AG04449 (cell line): ENCODE measurements at regions not wholly inside any gene's neighbourhood (a gene's known extent, or its start where the extent isn't known, plus 50 kb on each side); places are given as distances from the start of the nearest gene placed in this dataset.

Experiments
- CTCF ChIA-PET: fragments of 350-600 bp; formaldehyde crosslinking; extraction: SDS; loops from one replicate; lab custom pipeline; 2021; ENCODE audit warnings: antibody characterized with exemption; lab: Yijun Ruan, JAX
- POLR2A ChIA-PET: fragments of 400-600, 350-600 bp; formaldehyde crosslinking; extraction: SDS; loops from one replicate; lab custom pipeline; 2020; ENCODE audit warnings: antibody characterized with exemption, inconsistent platforms; lab: Yijun Ruan, JAX
- DNase-seq: peaks from one replicate; pipeline ENCODE4 v3.0.0-alpha.2; 2010; ENCODE audit warnings: low read depth, low spot score
- H3K4me3 ChIP-seq: 2 replicates; pipeline ENCODE4 v1.5.1; 2011; ENCODE audit warnings: low read depth, mild to moderate bottlenecking, control low read depth, low read length
- TF ChIP-seq, protein P1 (sequence below): IDR thresholded peaks from one replicate; pipeline ENCODE4 v1.5.1; 2011; ENCODE audit warnings: mild to moderate bottlenecking, moderate library complexity, low read length, control low read depth, inconsistent platforms; ENCODE audit not compliant: insufficient read depth; ENCODE audit errors: missing control alignments

DNA sequence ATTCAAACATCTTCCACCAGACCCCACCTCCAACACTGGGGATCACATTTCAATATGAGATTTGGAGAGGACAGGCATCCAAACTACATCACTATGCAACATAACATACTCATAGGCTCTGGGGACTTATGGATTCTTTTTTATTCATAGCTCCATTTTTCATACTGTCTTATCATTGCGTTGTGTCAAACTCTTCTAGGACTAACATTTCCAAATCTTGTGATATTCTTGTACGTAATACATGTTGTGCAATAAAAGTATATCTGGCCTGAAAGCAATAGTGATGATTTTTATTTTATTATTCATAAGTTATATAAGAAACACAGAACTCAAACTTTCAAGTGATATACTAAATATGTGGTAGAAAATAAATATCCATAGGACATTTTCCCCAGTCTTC is 60.6 kb upstream of the ACTR3 start:
- CTCF ChIA-PET: no interaction called here
- no peak overlapping the region for H3K4me3 ChIP-seq
- TF ChIP-seq, protein P1, sequence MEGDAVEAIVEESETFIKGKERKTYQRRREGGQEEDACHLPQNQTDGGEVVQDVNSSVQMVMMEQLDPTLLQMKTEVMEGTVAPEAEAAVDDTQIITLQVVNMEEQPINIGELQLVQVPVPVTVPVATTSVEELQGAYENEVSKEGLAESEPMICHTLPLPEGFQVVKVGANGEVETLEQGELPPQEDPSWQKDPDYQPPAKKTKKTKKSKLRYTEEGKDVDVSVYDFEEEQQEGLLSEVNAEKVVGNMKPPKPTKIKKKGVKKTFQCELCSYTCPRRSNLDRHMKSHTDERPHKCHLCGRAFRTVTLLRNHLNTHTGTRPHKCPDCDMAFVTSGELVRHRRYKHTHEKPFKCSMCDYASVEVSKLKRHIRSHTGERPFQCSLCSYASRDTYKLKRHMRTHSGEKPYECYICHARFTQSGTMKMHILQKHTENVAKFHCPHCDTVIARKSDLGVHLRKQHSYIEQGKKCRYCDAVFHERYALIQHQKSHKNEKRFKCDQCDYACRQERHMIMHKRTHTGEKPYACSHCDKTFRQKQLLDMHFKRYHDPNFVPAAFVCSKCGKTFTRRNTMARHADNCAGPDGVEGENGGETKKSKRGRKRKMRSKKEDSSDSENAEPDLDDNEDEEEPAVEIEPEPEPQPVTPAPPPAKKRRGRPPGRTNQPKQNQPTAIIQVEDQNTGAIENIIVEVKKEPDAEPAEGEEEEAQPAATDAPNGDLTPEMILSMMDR: no peak
- POLR2A ChIA-PET: no interaction called here
- no peak for DNase-seq

DNA sequence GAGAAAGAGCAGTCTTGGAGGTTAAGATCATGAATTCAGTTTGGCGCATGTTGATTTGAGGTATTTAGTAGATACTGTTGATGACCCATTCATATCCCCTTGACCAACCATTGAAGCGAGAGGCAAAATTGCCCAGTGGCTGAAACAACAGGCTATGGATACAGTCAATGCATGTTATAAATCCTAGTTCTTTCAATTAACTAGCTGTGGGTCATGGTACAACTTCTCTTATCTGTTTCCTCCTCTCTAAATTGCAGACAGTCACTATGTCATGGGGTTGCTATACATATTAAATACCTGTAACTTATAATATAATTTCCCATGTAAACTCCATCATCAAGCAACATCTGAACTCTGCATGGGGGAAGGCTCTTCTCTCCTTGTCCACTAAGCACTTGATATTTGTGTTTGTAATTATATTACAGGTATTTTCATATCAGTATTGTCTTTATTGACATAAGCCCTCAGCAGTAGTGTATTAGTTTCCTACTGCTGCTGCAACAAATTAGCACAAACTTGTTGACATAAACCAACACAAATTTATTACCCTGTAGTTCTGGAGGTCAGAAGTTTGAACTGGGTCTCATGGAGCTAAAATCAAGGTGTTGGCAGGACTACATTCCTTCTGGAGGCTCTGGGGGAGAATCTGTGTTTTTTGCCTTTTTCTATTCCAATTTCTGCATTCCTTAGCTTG is 61.7 kb upstream of the ACTR3 start:
- POLR2A ChIA-PET: no interaction called here
- no peak overlapping the region for H3K4me3 ChIP-seq
- CTCF ChIA-PET: interaction anchor here (1.1 kb wide), 1 partner anchor 9 kb away, joined by 3 read pairs; no protein-coding TSS in a partner anchor
- TF ChIP-seq, protein P1: no peak
- DNase-seq: no peak

DNA sequence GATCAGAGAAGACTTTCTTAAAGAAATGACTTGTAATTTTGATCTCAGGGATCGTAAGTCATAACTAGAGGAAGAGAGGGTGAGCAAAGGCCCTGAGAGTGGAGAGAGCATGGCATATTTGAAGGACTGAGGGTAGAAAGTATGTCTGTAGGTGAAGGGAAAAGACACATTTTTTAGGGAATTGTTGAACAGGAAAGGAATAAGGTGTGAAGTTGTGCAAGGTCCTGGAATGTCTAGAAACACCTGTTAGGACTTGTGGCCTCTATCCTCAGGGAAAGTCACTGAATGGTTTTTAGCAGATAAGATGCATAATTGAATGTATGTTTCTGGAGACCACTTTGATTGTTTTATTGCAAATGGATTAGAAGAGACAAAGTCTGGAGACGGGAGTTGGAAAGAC is 62.5 kb upstream of the ACTR3 start:
- TF ChIP-seq, protein P1: no peak
- DNase-seq: no peak
- H3K4me3 ChIP-seq: no peak overlapping the region
- CTCF ChIA-PET: no interaction called here
- POLR2A ChIA-PET: no interaction called here

DNA sequence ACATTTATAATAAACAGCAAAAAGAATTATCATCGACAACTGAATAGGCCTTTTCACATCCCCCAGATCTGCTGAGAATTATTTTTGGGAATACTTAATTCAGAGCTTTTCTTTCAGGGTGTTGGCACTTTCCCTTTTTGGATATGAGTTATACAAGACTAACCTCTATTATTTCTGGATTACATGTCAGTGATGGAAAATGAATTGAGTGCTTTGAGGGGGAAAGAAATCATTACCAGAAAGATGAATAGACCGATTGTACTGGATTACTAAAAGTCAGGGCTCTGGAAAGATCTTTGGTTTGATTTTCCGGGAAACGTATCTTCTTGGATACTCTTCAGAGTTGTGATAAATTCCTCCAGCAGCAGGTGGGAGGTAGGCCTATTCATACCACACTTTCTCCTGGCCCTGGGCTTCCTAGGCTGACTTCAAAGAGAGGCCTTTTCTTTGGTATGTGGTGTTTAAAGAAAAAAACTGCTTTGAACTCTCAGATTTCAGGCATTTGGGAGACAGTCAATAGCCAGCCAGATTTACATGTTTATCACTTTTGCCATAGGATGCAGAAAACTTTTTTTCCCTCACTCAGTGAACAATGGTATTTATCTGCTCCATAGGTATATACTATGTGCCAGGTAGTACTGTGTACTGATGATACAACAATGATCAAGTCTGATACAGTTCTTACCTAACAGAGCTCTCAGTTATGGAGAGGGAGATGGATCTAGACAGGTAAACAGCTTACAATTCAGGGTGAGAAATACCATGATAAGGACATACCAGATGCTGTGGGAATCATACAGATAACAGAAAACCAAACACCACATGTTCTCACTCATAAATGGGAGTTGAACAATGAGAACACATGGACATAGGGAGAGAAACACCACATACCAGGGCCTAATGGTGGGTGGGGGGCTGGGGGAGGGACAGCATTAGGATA is 63.3 kb upstream of the ACTR3 start:
- TF ChIP-seq, protein P1: no peak
- no peak for DNase-seq
- no peak overlapping the region for H3K4me3 ChIP-seq
- POLR2A ChIA-PET: no interaction called here
- CTCF ChIA-PET: no interaction called here

DNA sequence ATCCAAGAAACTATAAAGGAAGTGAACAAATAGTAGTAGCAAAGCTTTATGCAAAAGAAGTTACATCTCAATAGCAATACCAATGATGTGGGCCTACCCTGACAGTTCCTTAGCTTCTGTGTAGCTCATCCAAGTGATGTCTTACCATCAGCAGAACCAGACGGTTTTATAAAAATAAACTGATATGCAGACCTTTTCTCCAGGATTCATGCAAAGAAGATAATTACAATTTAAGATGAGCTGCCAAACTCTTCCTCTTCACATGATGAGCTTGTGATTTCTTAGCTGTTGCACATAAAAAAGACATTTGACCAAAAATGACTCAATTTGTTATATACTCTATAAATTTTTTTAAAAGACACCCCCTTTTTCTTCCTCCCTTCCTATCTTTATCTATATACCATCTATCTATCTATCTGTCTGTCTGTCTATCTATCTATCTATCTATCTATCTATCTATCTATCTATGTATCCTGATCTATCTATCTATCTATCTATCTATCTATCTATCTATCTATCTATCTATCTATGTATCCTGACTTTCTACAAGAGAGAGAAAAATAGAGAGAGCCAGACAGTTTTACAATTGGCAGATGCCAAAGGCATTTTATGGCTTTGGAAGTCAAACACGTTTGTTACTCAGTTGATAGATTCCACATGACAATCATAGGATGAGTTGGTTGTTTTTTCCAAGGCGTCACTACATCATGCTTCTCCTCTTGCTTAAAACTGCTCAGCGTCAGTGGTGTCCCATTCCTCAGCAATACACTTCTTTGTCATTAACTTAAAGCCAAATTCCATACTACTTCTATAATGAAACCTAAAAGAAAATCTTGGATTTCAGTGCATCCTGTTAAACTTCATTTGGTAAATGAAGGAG is 65.9 kb upstream of the ACTR3 start:
- H3K4me3 ChIP-seq: no peak overlapping the region
- ChIA-PET POLR2A (no interaction called here), CTCF (no interaction called here)
- no peak for DNase-seq
- TF ChIP-seq, protein P1: no peak
